T-helper 2 cell treated with Interferon-gamma antibody and Interleukin-4, amounts not matched to agents 100 ng/mL and 5 ng/mL, for 36 hours (primary cell): ENCODE measurements at regions not wholly inside any gene's neighbourhood (a gene's known extent, or its start where the extent isn't known, plus 50 kb on each side); places are given as distances from the start of the nearest gene placed in this dataset.

ENCODE experiments used
- intact Hi-C: fragments of 100-400 bp; cut with micrococcal nuclease; formaldehyde crosslinking; loops from one replicate; pipeline ENCODE4 v1.15.1; 2023

DNA sequence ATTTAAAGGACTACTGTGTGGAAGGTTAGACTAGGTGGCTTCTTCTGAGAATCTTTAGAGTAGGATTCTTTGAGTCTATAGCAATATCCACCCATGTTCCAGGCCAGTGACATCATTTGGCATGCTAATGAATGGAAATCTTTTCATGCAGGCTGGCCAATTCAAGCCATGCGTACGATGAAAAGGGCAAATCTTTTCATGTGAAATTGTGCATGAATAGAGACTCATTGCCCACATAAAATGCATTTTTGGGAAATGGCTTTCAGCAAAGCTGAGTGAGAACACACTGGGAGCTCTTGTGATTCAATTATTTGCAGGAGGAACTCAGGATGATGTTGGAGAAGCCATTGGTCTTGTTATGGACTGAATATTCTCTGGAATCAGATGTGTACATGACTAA is 324.9 kb upstream of the DAB1 start:
- intact Hi-C loops, result no loop called here

DNA sequence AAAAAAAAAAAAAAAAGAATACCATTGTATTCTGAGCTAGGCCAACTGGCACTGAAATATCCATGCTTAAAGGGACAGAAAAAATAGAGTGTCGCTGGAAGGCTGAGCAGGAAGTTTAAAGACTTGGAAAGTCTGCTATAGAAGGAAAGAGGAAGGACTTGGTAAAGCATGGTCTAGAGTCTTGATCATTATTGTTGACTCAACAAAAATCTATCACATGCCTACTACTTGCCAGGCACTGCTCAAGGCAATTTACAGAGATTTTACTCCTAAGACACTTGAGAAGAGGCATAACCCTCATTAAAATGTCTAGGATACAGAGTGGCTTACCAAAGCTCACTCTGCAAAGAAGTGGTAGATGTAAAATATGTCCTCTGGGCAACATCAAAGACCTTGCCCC is 324.0 kb upstream of the DAB1 start:
- intact Hi-C loops, result no loop called here

DNA sequence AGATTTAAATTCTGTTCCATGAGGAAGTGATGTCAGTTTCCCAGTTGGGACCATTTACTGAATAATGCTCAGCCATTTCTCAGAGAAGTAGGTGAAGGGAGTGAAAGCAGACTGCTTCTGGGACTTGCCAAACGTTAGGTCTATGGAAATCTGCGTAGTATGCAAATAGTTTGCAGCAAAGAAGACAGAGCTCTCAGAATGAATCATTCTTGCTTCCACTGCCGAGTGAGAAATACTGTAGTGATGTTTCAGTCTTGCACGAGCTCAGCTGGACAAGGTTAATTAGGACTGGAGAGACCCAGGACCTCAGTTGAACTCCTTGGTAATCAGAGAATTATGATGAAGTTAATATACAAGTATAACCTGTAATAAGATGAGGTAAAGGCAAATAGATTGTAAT is 317.7 kb upstream of the DAB1 start:
- intact Hi-C loops, result no loop called here

DNA sequence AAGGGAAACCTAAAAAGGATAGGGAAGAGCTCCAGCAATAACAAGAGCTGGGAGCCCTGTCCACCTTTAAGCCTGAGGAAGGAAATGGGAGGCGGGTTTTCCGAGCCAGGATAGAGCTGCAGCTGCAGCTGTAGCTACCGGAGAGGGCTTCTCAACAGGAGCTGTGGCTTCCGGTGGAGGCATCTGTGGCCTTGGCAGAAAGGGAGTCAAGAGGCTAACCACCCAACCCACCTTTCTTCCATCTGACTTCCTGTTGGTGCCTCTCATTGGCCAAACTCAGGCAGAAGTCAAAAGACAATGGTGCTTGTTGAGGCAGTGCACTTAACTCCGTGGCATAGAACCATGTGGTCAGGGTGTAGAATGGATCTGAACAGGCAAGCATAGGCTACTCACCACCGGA is 313.1 kb upstream of the DAB1 start:
- intact Hi-C loops, result no loop called here

DNA sequence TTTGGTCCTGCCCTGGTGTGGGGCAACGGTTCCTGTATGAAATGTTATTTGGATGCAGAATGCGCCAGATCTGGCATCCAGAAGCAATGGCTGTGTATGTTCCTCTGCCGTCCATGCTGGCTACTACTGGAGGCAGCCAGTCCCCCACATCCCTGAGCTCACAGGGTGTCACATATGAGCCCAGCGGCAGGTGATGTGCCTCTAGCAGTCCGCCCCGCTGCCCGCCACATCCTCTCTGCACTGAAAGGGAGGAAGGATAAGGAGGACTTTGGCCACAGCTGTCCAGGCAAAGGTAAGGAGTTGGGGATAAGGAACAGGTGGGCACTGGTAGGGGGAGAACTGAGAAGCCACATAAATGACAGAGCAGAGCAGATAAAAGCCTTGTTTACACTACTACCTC is 305.3 kb upstream of the DAB1 start:
- intact Hi-C loops, result no loop called here

DNA sequence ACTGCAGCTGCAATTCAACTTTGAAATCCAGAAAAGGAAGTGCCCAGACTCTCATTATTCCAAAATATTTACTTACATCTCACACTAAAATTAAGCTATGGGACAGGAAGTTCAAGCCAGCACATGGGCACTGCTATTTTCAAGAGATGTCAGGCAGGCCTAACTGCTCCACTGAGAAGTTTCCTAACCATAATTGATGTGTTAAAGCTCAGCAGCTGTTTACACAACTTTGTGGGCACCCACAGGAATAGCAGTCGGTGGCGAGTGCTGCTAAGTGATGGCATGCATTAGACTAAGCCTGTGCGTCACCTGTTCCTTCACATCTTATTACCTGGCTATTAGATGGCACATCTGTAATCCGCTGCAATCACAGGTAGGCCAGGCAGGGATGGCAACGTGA is 303.3 kb upstream of the DAB1 start:
- intact Hi-C loops, result no loop called here

DNA sequence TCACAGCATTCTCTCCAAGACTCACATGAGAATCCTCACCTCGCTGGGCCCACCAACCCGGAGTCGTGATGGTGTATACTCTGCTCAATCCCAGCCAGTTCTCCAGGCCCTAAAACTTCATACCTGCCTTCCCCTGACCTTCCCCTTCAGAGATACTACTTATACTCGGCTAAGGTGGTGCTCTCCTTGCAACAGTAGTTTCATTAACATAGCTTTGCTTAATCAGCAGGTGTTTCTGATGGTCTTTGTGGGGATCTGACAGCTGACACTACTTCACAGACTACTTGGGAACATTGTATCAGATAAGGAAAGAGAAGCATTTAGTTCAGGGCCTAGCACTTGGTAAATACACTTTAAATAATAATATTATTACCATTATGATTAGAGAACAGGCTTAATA is 301.5 kb upstream of the DAB1 start:
- intact Hi-C loops, result no loop called here

DNA sequence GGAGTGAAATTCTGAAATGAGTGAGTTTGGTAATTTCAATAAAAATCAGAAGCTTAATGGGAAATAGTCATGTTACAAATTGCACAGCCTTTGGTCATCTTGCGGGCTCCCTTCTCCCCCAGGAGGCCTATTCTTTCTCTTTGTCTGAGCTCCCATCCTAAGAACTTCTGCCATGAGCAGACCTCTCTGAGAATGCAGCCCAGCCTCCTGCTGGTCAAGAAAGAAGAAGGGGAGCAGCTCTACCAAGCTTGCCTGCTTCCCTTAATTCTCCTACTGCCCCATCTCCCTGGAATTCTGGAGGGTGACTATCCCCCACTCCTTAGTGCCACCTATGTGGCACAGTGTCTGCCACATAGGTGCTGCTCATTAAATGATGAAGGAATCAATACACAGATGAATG is 300.7 kb upstream of the DAB1 start:
- intact Hi-C loops, result no loop called here

DNA sequence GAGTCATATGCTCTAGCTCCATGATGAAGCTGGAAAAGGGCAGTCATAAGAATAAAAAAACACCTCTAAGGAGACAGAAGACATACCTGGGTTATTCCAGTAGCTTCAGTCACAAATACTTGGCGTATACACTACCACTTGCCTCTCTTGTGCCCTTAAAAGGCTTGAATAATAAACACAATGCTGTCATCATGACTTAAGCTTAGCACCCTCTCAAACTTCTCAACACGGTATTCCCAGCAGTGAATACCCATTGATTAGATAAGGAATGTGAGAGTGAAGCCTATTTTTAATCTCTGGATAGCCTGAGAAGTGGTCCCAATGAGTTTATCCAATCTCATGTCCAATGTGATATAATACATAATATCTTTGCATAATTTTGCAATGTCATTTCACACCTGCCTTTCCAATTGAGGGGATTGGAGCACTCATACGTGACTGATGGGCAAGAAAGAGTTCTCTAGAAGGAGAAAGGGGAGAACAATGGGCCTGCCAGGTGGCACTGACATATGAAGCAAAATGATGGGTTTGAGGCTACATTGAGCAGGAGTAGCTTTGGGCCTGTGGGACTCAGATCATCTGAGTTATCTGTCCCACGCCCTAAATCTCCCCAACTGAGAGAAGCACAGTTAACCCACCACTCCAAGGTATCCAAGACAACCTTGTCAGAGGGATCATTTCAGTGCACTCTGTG is 298.6 kb upstream of the DAB1 start:
- intact Hi-C loops, result no loop called here

DNA sequence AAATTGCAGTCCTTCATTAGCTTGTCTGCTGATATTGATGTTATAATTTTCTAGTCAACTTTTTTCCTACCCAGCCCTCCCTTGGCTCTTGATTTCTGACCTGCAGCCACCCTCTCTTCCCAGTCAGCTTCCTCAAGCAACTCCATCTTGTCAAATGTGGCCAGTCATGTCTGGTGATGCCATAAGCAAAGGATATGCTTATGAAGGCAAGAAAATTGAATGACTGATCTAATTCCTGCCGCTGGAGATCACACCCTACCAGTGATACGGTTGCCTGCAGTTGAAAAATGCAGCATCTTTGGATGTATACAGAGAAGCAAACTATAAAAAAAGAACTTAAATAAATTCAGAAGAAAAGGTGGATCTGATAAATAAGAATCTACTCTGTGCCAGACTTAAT is 297.1 kb upstream of the DAB1 start:
- intact Hi-C loops, result no loop called here

DNA sequence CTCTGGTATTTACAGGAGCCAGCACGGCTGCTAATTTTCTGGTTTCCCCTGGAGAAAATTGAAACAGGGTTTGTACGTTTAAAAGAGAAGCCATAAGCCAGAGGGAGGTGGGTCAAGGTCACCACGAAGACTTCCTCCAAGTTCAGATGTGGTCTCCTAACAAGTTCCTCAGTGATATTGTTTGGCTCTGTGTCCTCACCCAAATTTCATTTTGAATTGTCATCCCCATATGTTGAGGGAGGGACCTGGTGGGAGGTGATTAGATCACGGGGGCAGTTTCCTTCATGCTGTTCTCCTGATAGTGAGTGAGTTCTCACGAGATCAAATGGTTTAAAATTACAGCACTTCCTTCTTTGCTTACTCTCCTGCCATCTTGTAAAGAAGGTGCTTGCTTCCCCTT is 295.4 kb upstream of the DAB1 start:
- intact Hi-C loops, result no loop called here

DNA sequence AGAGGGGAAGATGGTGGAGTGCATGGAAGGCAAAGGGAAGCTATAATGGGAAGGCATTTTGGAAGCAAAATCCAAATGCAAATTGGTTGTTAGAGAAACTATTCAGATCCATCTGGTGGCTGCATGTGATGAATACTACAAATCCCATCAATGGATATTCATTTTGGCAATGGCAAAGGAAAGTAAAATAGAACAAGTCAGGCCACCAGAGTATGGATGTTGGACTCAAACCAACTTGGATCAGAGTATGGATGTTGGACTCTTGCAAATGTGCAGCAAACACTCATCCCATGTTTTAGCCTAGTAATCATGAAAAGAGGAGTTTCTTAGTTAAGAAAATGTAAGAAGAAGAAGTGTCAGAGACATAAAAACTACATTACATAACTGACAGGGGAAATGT is 289.6 kb upstream of the DAB1 start:
- intact Hi-C loops, result no loop called here

DNA sequence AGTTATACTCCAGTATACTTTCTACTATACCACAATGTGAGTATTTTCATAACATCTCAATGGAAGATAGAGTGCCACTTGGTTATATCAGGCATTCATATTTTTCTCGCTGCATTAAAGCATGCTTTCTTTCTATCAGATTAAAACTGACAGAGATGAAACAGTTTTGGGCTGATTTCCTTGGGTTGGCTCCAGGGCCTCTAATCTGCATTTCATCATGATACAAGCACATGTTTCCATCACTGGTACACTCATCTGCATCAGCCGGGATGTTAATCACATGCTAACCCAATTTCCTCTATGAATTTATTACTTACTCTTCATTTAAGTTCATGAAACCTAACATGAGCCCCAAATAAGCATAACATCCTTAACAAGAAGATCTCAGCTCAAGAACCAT is 289.0 kb upstream of the DAB1 start:
- intact Hi-C loops, result no loop called here

DNA sequence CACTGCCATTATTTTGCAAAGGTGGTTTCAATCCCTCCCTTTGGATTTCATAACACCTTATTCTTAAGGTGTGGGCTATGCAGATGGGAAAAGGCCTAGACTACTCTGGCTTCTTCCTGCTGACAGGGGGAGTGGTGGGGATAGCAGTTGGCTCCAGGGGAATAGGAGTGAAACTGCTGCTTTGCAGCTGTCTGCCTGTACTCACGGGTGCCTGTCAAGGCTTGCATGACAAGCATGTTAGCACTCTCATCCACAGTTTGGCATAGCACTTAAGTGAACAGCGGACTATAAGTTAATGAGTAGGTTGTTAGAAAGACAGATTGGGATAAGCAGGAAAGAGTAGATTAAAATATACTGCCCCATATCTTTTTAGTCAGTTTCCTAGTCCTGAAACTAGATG is 287.5 kb upstream of the DAB1 start:
- intact Hi-C loops, result no loop called here

DNA sequence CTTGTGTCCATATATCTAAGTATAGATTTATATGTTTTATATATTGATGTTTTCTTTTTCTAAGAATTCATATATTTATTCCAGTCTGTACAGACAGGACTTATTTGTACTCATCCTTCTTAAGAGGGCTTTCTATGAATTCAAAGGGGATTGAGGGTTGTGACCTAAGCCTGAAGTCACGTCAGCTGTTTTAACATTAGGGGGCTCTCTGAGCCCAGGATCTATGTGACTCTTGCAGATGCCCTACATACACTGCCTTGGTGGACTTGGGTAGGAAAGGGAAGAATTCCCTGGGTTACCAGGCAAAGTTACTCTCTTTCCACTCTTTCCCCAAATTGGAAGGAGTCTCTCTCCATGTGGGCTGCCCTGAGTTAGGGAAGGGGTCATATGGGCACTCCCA is 283.8 kb upstream of the DAB1 start:
- intact Hi-C loops, result no loop called here

DNA sequence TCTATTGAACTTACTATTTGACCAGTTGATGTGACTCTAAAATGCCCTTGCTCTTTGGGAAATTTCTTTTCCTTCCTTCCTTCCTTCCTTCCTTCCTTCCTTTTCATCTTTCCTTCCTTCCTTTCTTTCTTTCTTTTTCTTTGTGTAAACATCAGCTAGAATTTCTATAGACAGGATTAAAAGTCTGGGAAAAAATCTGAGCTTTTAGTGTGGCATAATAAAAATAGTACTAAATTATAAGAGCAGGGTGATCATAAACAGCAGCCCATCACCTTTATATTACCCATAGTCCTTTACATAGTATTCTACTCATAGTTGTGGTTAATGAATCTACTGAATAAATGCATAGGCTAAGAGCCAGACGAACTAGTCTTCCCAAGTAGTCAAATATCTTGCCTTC is 281.0 kb upstream of the DAB1 start:
- intact Hi-C loops, result no loop called here

DNA sequence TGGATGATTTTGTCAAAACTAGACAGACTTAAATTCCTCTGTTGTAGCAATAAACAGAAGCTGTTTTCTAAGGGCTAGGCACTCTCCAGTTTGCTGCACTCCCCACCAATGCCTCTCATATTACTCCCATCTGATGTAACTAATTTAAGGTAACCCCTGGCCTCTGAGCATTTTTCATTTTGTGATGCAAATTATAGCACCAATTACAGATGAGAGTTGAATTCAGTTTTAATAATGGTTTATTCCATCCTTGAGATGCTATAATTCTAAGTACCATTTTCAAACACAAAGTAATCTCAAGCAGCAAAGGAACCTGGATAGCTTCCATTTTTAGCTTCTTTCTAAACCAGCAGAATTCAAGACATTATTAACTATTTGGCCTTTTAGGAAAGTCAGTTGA is 280.4 kb upstream of the DAB1 start:
- intact Hi-C loops, result no loop called here

DNA sequence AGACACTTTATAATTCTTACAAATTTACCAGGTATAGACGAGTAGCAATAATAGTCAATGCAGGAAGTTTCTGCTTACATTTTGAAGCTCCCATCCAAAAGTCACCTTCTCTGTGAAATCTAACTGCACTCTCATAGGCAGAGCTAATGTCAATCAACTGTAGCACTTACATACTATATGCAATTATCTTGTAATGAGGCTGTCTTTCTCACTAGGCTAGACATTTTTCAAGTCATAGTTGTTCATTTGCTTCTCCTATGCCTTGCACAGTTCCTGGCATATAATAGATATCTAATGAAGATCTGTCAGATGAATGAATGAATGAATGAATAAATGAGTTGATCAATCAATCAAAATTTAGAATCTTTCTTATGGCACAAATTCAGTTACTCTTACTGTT is 273.0 kb upstream of the DAB1 start:
- intact Hi-C loops, result no loop called here

DNA sequence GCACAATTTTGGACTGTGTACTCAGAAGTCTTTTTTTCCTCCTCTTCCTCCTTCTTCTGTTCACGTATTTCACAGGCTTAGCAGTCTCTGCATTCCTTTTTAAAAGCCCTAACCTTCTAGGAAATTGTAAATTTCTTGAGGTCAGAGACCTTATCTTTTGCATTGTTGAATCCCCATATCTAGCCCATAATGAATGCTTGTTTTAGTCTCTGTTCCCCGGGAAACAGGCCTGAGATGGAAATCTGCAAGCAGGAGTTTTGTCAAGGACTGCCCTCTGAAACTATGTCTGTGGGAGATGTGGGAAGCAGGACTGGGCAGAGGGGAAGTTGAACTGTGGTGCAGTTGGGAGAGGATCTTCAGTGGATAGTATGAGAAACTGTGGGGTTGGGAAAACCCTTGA is 272.2 kb upstream of the DAB1 start:
- intact Hi-C loops, result no loop called here

DNA sequence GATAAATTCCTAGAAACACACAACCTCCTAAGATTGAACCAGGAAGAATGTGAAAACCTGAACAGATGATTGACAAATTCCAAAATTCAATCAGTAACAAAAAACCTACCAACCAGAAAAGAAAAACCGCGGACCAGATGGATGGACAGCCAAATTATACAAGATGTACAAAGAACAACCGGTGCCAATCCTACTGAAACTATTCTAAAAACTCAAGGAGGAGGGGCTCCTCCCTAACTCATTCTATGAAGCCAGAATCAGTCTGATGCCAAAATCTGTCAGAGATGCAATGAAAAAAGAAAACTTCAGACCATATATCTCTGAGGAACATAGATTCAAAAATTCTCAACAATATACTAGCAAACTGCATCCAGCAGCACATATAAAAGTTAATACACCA is 262.4 kb upstream of the DAB1 start:
- intact Hi-C loops, result no loop called here

DNA sequence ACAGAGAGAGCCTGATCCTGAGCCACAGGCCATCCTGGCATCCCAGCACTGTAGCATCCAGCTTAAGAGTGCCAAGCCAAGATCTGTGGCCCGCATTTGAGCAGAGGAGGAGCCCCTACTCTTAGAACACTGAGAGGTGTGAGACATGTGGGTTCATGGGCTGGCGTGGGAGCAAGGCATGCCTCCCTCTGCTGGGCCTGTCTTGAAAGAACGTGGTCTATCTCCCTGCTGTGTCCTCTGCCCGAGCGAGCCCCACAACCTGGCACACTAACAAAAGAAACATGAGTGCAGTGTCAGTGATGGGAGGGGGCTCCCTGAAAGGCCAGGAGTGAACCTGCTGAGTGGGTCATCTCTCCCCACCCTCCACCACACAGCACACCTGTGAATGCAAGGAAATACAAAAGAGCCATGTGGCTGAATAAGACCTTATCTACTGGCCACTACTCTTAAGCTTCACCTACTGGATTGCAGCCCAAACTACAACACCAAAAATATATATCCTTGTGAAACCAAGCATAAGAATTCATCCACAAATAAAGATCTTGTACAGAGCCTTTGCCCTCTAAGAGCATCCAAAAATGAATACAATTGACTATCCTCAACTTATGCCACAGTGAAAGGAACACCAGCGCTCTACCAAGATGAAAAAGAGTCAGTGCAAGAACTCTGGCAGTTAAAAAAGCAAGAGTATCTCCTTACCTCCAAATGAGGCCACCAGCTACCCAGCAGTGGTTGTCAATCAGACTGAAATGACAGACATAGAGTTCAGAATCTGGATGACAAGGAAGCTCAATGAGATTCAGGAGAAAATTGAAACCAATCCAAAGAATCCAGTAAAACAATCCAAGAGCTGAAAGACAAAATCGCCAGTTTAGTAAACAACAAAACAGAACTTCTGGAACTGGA is 259.4 kb upstream of the DAB1 start:
- intact Hi-C loops, result no loop called here

DNA sequence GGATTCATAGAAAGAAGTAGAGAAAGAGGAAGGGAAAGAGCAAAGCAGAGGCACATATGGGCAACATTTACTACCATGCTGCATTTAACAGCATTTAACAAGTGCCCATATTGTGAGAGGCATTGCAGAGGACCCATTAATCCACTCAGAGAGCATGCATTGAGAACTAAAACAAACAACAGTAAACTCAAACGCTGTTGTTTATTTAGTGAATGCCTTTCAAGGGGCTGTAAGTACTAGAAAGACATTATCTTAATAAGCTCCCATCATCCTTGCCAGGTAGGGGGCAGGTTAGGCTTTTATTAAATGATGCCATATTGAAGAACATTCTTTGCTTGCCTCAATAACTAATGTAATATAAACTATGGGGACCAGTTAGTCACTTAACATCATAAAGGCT is 254.3 kb upstream of the DAB1 start:
- intact Hi-C loops, result no loop called here

DNA sequence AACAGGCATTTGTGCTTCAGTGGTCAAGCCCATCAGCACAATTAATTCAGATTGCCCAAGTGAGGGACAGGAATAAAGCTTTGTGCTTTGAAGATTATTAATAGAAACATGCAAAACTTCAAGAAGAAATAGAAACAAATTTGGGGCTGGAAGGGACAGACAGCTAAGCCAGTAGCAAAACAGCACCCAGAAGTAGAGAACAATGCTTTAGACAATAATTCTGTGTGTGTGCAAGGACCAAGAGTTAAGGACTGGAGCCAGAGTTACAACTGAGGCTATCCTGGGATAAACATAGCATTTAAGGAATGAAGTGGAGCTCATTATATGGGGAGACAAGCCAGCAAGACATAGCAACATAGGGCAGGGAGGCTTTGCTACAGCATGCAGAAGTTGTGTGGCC is 251.9 kb upstream of the DAB1 start:
- intact Hi-C loops, result no loop called here
